SK-N-DZ (cell line): ENCODE measurements at regions not wholly inside any gene's neighbourhood (a gene's known extent, or its start where the extent isn't known, plus 50 kb on each side); places are given as distances from the start of the nearest gene placed in this dataset.
"Not testable (repeated sequence)": the region's sequence is repeated elsewhere in the genome, so short reads cannot be mapped to it uniquely, and the experiment has no call there.

Experiments used
- DNase-seq: peaks from one replicate; pipeline ENCODE4 v3.0.0-alpha.2; 2015; ENCODE audit warnings: low spot score

DNA sequence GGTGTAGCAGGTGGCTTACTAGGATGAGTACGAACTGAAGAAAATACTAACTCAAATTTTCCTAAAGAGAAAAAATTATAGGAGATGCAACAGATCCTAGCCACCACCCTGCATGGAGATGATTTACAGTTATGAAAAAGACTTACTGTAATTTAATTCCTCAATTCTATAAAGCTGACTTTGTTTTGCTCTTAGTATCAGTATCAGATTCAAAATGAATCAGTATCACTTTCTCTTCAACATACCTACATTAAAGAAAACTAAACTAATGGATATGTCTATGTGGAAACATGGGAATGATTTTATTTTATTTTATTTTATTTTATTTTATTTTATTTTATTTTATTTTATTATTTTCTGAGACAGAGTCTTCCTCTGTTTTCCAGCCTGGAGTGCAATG is 525.8 kb downstream of the NLGN4X start:
- DNase-seq: no peak

GRCh38 chrX:5695971-5696370 is 532.7 kb downstream of the NLGN4X start:
- DNase-seq: no peak

GRCh38 chrX:5683996-5684395 is 544.7 kb downstream of the NLGN4X start:
- DNase-seq: no peak

GRCh38 chrX:5681159-5681558 is 547.5 kb downstream of the NLGN4X start:
- peak; percentile 6 for DNase-seq

GRCh38 chrX:5674036-5674435 is 554.6 kb downstream of the NLGN4X start:
- no peak for DNase-seq

- no peak for DNase-seq
Observed at GRCh38 chrX:5672099-5672498, 556.6 kb downstream of the NLGN4X start.

GRCh38 chrX:5666689-5667088 is 562.0 kb downstream of the NLGN4X start:
- not testable (repeated sequence) for DNase-seq

GRCh38 chrX:5656544-5656943 is 572.1 kb downstream of the NLGN4X start:
- no peak for DNase-seq

DNA sequence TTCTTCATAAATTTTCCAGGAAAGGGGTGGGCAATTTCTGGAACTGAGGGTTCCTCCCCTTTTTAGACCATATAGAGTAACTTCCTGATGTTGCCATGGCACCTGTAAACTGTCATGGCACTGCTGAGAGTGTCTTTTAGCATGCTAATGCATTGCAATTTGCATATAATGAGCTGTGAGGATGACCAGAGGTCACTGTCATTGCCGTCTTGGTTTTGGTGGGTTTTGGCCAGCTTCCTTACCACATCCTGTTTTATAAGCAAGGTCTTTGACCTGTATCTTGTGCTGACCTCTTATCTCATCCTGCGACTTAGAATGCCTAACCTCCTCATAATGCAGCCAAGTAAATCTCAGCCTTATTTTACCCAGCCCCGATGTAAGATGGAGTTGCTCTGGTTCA is 577.8 kb downstream of the NLGN4X start:
- no peak for DNase-seq

- DNase-seq: no peak
Observed at GRCh38 chrX:5648941-5649568, 579.6 kb downstream of the NLGN4X start.

- DNase-seq: no peak
Observed at GRCh38 chrX:5646818-5647217, 581.8 kb downstream of the NLGN4X start.

DNA sequence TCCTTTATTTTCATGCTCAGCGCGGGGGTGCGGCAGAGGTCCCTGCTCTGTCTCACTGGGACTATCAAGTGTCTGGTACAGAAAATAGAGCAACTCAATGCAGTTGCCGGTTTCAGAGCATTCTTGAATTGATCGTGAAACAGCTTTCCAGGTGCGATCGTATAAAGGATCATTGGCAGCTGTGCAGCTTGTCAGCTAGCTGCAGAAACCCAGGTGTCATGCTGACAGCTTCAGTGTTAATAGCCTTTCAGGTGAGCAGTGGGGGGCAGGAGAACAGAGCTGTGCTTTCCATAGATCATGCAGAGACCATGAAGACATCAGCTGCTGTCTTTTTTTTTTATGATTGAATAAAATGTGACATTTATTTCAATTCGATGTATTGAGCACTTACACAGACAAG is 583.9 kb downstream of the NLGN4X start:
- DNase-seq: no peak

DNA sequence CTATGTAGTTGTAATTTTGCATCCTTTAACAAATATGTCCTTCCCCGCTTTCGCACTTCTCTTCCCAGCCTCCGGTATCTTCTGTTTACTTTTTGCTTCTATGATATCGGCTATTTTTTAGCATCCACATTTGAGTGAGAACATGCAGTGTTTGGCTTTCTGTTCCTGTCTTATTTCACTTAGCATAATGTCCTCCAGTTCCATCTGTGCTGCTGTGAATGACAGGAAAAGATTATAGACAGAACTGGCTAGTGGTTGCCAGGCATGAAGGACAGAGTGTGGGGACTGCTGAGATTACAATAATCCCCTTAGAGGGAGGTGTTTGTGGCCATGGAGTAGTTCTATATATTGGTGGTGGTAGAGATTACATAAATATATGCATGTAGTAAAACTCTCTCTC is 588.6 kb downstream of the NLGN4X start:
- no peak for DNase-seq

DNA sequence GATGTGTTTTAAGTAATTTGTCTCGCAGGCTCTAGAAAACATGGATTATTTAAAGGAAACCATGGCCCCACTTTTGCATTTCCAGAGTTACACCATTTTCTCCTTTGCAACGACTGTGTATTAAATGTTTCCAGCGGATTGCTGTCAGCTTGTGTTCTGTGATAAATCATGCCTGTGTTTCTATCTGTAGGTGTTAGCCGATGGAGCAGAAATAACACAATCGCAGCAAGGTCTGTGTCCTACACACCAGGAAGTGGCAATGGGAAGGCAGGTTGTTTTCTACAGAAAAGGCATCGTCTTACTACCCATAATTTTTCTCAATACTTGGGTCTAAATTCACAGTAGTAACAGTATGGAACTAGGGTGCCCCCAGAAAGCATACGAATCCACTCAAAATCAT is 590.1 kb downstream of the NLGN4X start:
- DNase-seq: no peak

GRCh38 chrX:5632887-5633286 is 595.8 kb downstream of the NLGN4X start:
- DNase-seq: no peak

GRCh38 chrX:5632061-5632614 is 596.5 kb downstream of the NLGN4X start:
- DNase-seq: no peak

GRCh38 chrX:5617666-5618065 is 611.0 kb downstream of the NLGN4X start:
- no peak for DNase-seq

- peak; percentile 88 for DNase-seq
Observed at GRCh38 chrX:5595570-5595969, 633.1 kb downstream of the NLGN4X start.

DNA sequence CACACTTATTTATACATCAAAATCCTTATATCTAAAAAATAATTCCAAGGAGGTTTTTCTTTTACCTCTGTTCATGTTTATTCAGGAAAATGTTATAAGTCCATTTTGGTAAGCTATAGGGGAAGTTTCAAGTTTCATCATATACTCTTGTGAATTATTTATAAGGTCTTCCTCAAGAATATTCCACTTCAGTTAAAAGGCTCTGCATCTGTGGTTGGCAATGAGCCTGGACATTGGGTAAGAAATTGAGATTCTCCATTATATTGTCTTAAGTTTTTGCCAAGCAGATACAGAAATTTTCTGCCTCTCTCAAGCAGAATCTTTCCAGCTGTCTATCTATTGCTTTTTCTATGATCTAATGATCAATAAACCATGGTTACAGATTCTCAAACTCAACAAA is 641.9 kb downstream of the NLGN4X start:
- no peak for DNase-seq

DNA sequence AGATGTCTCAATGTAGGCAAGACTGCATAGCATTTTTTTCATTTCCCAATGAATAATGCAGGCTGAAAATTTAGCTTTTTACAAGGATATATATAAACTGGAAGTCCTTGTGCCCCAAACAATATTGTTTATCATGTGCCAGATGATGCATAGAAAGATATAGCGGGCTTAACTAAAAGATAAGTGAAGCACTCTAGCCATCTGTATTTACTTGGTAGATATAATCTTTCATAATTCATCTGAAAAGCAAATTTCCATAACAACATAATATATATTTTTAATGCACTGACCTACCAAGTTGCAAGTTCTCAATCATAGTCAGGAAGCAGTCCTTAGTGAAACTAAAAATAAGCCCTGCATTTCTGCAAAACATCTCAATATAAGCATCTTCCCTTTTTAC is 653.3 kb downstream of the NLGN4X start:
- DNase-seq: no peak

GRCh38 chrX:5568934-5569333 is 659.7 kb downstream of the NLGN4X start:
- DNase-seq: no peak

DNA sequence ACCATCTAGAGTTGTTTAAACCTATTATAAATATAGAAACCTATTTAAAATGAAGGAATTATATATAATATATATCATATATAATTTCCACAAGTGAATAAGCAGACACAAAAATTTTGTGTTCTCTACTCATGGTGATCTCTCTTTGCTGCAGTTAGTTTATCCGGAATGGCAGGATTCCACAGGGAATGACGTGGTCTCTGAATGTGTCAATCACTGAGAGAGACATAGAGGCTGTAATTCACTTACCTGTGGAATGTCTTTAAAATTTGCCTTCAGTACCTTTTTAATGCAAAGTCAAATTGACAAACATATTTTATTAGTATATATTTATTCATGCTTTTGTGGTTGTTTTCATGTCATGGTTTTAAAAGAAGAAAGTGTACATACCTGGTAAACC is 669.3 kb downstream of the NLGN4X start:
- no peak for DNase-seq

GRCh38 chrX:5549512-5549911 is 679.2 kb downstream of the NLGN4X start:
- DNase-seq: no peak

DNA sequence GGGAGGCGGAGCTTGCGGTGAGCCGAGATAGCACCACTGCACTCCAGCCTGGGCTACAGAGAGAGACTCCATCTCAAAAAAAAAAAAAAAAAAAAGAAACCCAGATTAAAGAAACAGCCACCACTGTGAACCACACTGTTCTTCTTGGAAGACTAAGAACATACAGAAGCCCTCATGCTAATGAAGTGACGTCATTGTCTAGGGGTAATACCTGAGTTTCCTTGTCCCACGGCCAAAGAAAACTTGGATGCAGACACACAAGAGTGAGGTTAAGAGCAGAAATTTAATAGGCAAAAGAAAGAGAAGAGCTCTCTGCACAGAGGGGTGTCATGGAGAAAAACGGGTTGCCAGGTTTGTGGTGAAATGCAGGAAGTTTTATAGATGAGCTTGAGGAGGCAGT is 691.6 kb downstream of the NLGN4X start:
- DNase-seq: no peak
